T-helper 1 cell treated with Interleukin-12 subunit alpha and Interleukin-12 subunit beta and Interleukin-4 antibody, amounts not matched to agents 30 ng/mL and 1 ng/mL, for 36 hours (primary cell): ENCODE measurements at regions not wholly inside any gene's neighbourhood (a gene's known extent, or its start where the extent isn't known, plus 50 kb on each side); places are given as distances from the start of the nearest gene placed in this dataset.
"Not testable (repeated sequence)": the region's sequence is repeated elsewhere in the genome, so short reads cannot be mapped to it uniquely, and the experiment has no call there.

Source experiments
- intact Hi-C: fragments of 100-400 bp; cut with micrococcal nuclease; formaldehyde crosslinking; loops from one replicate; pipeline ENCODE4 v1.15.1; 2024

- intact Hi-C loops = not testable (repeated sequence)
Observed at GRCh38 chr3:159756279-159757207, 232.1 kb upstream of the IL12A start.

- intact Hi-C loops = no loop called here
Observed at GRCh38 chr3:159757341-159758060, 231.1 kb upstream of the IL12A start.

- intact Hi-C loops = loop anchor here (10.0 kb wide), 2 partner anchors 245 to 955 kb away; partner anchors contain the start of gene MFSD1
Observed at GRCh38 chr3:159760046-159760445, 228.6 kb upstream of the IL12A start.

GRCh38 chr3:159761369-159761768, 227.3 kb upstream of the IL12A start:
- intact Hi-C loops = loop anchor here (10.0 kb wide), 2 partner anchors 243 to 957 kb away; partner anchors contain the start of gene MFSD1

- intact Hi-C loops = loop anchor here (10.0 kb wide), 2 partner anchors 243 to 957 kb away; partner anchors contain the start of gene MFSD1
Observed at GRCh38 chr3:159761848-159762635, 226.6 kb upstream of the IL12A start.

- intact Hi-C loops = loop anchor here (10.0 kb wide), 2 partner anchors 242 to 958 kb away; partner anchors contain the start of gene MFSD1
Observed at GRCh38 chr3:159763011-159763601, 225.5 kb upstream of the IL12A start.

GRCh38 chr3:159763602-159764489, 224.8 kb upstream of the IL12A start:
- intact Hi-C loops = loop anchor here (10.0 kb wide), 2 partner anchors 241 to 959 kb away; partner anchors contain the start of gene MFSD1

- intact Hi-C loops = loop anchor here (10.0 kb wide), 2 partner anchors 240 to 960 kb away; partner anchors contain the start of gene MFSD1
Observed at GRCh38 chr3:159764490-159765029, 224.1 kb upstream of the IL12A start.

- intact Hi-C loops = loop anchor here (10.0 kb wide), 2 partner anchors 240 to 960 kb away; partner anchors contain the start of gene MFSD1
Observed at GRCh38 chr3:159765030-159765859, 223.4 kb upstream of the IL12A start.

- intact Hi-C loops = loop anchor here (10.0 kb wide), 2 partner anchors 239 to 961 kb away; partner anchors contain the start of gene MFSD1
Observed at GRCh38 chr3:159765860-159766294, 222.8 kb upstream of the IL12A start.

- intact Hi-C loops = loop anchor here (10.0 kb wide), 2 partner anchors 238 to 962 kb away; partner anchors contain the start of gene MFSD1
Observed at GRCh38 chr3:159766563-159767185, 222.0 kb upstream of the IL12A start.

- intact Hi-C loops = no loop called here
Observed at GRCh38 chr3:159770998-159771397, 217.6 kb upstream of the IL12A start.

- intact Hi-C loops = no loop called here
Observed at GRCh38 chr3:159771865-159772611, 216.6 kb upstream of the IL12A start.

GRCh38 chr3:159773706-159774105, 214.9 kb upstream of the IL12A start:
- intact Hi-C loops = no loop called here

- intact Hi-C loops = no loop called here
Observed at GRCh38 chr3:159775372-159775961, 213.2 kb upstream of the IL12A start.

GRCh38 chr3:159776779-159777178, 211.9 kb upstream of the IL12A start:
- intact Hi-C loops = no loop called here
